GM10266 (cell line): ENCODE measurements at regions not wholly inside any gene's neighbourhood (a gene's known extent, or its start where the extent isn't known, plus 50 kb on each side); places are given as distances from the start of the nearest gene placed in this dataset.

Experiments used
- DNase-seq: peaks from one replicate; pipeline ENCODE4 v3.0.0; 2012; ENCODE audit errors: extremely low spot score
- CTCF ChIP-seq: IDR thresholded peaks from 2 replicates; pipeline ENCODE4 v1.5.1; 2012; ENCODE audit warnings: mild to moderate bottlenecking, low read depth; ENCODE audit not compliant: control insufficient read depth, insufficient read depth; ENCODE audit errors: missing control alignments

- TF ChIP-seq CTCF: no peak
- DNase-seq: no peak
Observed at GRCh38 chr13:69485991-69486592, 621.5 kb upstream of the ATXN8OS start.

DNA sequence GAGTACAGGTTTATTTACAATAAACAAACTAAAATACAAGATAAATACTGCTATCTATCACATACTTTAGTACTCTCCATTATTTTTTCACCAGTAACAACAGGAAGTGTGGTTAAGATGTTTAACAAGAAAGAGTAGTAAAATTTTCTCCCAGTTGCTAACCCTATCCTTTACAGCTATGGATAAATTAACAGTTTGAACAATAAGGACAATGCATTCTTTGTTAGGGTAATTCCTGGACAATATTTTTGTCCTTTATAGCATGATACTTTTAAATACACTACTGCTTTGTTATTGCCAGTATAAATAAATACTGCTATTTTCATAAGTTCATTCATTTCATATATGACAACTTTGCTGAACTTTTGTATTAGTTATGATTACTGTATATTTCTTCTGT is 630.2 kb upstream of the ATXN8OS start:
- DNase-seq: no peak
- TF ChIP-seq CTCF: no peak

DNA sequence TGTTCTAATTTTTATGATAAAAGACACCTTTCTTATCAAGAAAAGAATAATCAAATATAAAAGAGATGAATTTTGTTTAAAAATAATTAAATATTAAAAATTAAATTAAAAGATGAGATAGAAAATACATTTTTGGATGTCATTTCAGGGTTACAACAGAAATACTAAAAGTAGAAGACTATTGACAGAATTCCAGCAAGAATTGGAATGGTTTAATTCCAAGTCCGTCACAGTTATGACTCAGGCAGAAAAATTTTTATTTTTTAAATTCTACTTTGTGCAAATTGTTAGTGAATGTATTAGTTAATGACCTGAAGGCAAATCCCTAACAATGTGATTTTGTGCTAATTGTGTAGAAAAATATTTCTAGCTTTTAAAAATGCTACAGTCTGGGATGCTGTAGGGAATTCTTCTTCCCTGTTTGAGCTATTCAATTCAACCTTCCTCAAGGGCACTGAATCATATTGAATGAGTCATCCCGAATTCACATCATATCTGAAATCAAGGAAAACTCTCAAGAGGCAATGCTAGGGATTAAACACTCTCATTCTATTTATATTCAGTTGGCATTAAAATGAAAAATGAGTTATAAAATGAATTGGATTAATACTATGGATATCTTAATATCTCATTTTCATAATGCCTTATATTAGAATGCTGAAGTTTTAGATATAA is 633.5 kb upstream of the ATXN8OS start:
- DNase-seq: no peak
- no peak for TF ChIP-seq CTCF

DNA sequence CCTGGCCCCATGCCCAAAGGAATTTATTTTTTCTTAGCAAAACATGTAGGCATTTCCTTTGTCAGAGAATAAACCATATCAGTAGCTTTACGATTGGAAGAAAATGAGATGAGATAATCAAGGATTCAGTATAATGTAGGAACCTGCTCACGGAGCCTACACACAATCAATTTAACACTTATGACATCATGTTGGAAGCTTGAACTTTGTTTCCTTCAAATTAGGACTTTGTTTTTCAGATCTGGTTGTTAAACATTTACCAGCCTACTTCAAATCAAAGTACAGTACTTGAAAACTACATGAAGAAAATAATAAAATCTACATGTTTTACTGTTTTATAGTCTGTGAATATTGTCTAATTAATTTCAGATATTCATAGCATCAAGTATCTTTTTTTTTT is 639.0 kb upstream of the ATXN8OS start:
- DNase-seq: no peak
- TF ChIP-seq CTCF: no peak

GRCh38 chr13:69461397-69461796 is 646.2 kb upstream of the ATXN8OS start:
- no peak for DNase-seq

DNA sequence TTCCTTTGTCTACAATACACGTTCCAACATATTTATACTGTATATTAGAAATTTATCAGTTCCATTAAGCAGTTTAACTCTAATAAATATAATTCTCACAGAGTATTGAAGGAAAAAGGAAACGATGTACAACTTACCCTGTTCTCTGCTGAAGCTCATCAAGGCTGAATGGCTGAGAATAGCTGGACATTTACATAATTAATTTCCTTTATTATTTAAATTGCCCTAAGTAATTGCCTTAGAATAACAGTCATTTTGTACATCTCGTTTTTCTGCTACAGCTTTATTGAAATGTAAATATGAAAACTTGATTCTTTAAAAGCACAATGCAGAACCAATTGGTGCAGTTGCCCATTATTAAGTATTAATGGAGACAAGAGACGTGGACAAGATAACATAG is 648.3 kb upstream of the ATXN8OS start:
- no peak for DNase-seq
- TF ChIP-seq CTCF: no peak

More at GRCh38 chr13:69461397-69461796, 646.2 kb upstream of the ATXN8OS start:
- no peak for TF ChIP-seq CTCF

- no peak for TF ChIP-seq CTCF
- DNase-seq: no peak
Observed at GRCh38 chr13:69458013-69458412, 649.6 kb upstream of the ATXN8OS start.
